NT2/D1 (cell line): ENCODE measurements at regions not wholly inside any gene's neighbourhood (a gene's known extent, or its start where the extent isn't known, plus 50 kb on each side); places are given as distances from the start of the nearest gene placed in this dataset.

Experiments used
- SUZ12 ChIP-seq: IDR thresholded peaks from 2 replicates; pipeline ENCODE4 v1.6.1; 2011; ENCODE audit not compliant: insufficient read length, insufficient read depth; ENCODE audit errors: extremely low read depth
- ZNF274 ChIP-seq: IDR thresholded peaks from 2 replicates; pipeline ENCODE4 v1.6.1; 2011; ENCODE audit warnings: mild to moderate bottlenecking, low read depth, low read length

GRCh38 chr9:26081847-26082246 lies 403.6 kb upstream of the TUSC1 start:
- TF ChIP-seq SUZ12, result no peak
- no peak for TF ChIP-seq ZNF274
